ENCODE measurements at regions not wholly inside any gene's neighbourhood (a gene's known extent, or its start where the extent isn't known, plus 50 kb on each side); places are given as distances from the start of the nearest gene placed in this dataset.
"Not testable (repeated sequence)": the region's sequence is repeated elsewhere in the genome, so short reads cannot be mapped to it uniquely, and the experiment has no call there.

GRCh38 chr4:24369507-24370029 is 214.8 kb downstream of the DHX15 start:
- Histone ChIP-seq H3K4me1 (ENCODE audit: low read depth) (no peaks in the 10 kb centered on the region), H3K9me3 (no peaks in the 10 kb centered on the region), H3K36me3 (ENCODE audit: low read depth) (no peaks in the 10 kb centered on the region), H3K4me3 (no peak overlapping the region)
- intact Hi-C loops (cut with DNase I, micrococcal nuclease), result no loop called here
- ATAC-seq (no peak), DNase-seq (no peak)
- TF ChIP-seq CTCF (IDR thresholded peaks at IDR 0.05), result no peak

- H3K4me1 ChIP-seq (ENCODE audit: low read depth), result no peaks in the 10 kb centered on the region
- ATAC-seq (no peak), DNase-seq (no peak)
- H3K4me3 ChIP-seq, result no peak overlapping the region
- intact Hi-C loops (cut with DNase I, micrococcal nuclease), result no loop called here
- no peak for TF ChIP-seq CTCF (IDR thresholded peaks at IDR 0.05)
- no peaks in the 10 kb centered on the region for H3K36me3 ChIP-seq (ENCODE audit: low read depth)
- H3K9me3 ChIP-seq, result no peaks in the 10 kb centered on the region
Observed at GRCh38 chr4:24368801-24369200, 215.6 kb downstream of the DHX15 start.

GRCh38 chr4:24364852-24365251 is 219.5 kb downstream of the DHX15 start:
- no peak for ATAC-seq
- Histone ChIP-seq H3K9me3 (no peaks in the 10 kb centered on the region), H3K4me1 (ENCODE audit: low read depth) (no peaks in the 10 kb centered on the region), H3K4me3 (no peak overlapping the region), H3K36me3 (ENCODE audit: low read depth) (no peaks in the 10 kb centered on the region)
- intact Hi-C loops (cut with DNase I, micrococcal nuclease), result no loop called here
- no peak for DNase-seq
- TF ChIP-seq CTCF (IDR thresholded peaks at IDR 0.05), result no peak

GRCh38 chr4:24364249-24364648 is 220.1 kb downstream of the DHX15 start:
- no peak for DNase-seq
- intact Hi-C loops (cut with DNase I, micrococcal nuclease), result no loop called here
- no peak for ATAC-seq

GRCh38 chr4:24363751-24364150 is 220.6 kb downstream of the DHX15 start:
- Histone ChIP-seq H3K4me3 (no peak overlapping the region), H3K9me3 (no peaks in the 10 kb centered on the region), H3K4me1 (ENCODE audit: low read depth) (no peaks in the 10 kb centered on the region), H3K36me3 (ENCODE audit: low read depth) (no peaks in the 10 kb centered on the region)
- TF ChIP-seq CTCF (IDR thresholded peaks at IDR 0.05), result no peak
- ATAC-seq (no peak), DNase-seq (no peak)
- intact Hi-C loops (cut with DNase I, micrococcal nuclease), result no loop called here

More at GRCh38 chr4:24364249-24364648, 220.1 kb downstream of the DHX15 start:
- Histone ChIP-seq H3K4me3 (no peak overlapping the region), H3K4me1 (ENCODE audit: low read depth) (no peaks in the 10 kb centered on the region), H3K36me3 (ENCODE audit: low read depth) (no peaks in the 10 kb centered on the region), H3K9me3 (no peaks in the 10 kb centered on the region)
- TF ChIP-seq CTCF (IDR thresholded peaks at IDR 0.05), result no peak

- H3K9me3 ChIP-seq, result no peaks in the 10 kb centered on the region
- intact Hi-C loops (cut with DNase I, micrococcal nuclease), result no loop called here
- H3K36me3 ChIP-seq (ENCODE audit: low read depth), result no peaks in the 10 kb centered on the region
- ATAC-seq (no peak), DNase-seq (no peak)
- H3K4me1 ChIP-seq (ENCODE audit: low read depth), result no peaks in the 10 kb centered on the region
- H3K4me3 ChIP-seq, result no peak overlapping the region
- no peak for TF ChIP-seq CTCF (IDR thresholded peaks at IDR 0.05)
Observed at GRCh38 chr4:24352112-24352511, 232.2 kb downstream of the DHX15 start.

GRCh38 chr4:24349168-24349996 is 235.0 kb downstream of the DHX15 start:
- H3K4me3 ChIP-seq; H3K9me3 ChIP-seq; ATAC-seq; H3K36me3 ChIP-seq (ENCODE audit: low read depth); intact Hi-C loops (cut with DNase I, micrococcal nuclease); H3K4me1 ChIP-seq (ENCODE audit: low read depth): not testable (repeated sequence)
- peak in 1 of 3 donors; percentile 6 for DNase-seq
